ENCODE measurements at regions not wholly inside any gene's neighbourhood (a gene's known extent, or its start where the extent isn't known, plus 50 kb on each side); places are given as distances from the start of the nearest gene placed in this dataset.

DNA sequence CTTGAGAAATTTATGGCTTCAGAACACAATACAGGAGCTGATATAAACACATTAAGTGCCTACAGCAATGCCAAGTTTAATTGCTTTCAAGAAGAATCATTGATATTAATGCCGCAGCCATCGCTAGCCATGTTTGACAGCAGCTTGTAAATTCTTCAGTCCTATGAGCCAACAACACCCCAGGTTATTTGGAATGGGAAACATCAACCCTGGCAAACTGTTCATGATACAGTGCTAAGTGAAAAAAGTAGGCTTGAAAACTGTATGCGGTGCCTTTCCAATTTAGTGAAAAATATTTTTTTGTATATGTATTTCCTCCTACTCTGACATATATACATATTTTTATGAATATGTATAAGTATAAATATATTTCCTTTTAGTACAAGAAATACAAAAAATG lies 142.6 kb downstream of the CSNK2A3 start:
- TF ChIP-seq SUZ12 (IDR thresholded peaks at IDR 0.05) (no peak), FOXM1 (IDR thresholded peaks at IDR 0.05; ENCODE audit: borderline replicate concordance) (no peak), CTBP1 (IDR thresholded peaks at IDR 0.05; ENCODE audit: borderline replicate concordance) (no peak), ZNF384 (IDR thresholded peaks at IDR 0.05) (no peak), SP1 (IDR thresholded peaks at IDR 0.05) (no peak)
- TF ChIP-seq, protein P1, sequence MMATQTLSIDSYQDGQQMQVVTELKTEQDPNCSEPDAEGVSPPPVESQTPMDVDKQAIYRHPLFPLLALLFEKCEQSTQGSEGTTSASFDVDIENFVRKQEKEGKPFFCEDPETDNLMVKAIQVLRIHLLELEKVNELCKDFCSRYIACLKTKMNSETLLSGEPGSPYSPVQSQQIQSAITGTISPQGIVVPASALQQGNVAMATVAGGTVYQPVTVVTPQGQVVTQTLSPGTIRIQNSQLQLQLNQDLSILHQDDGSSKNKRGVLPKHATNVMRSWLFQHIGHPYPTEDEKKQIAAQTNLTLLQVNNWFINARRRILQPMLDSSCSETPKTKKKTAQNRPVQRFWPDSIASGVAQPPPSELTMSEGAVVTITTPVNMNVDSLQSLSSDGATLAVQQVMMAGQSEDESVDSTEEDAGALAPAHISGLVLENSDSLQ (IDR thresholded peaks at IDR 0.05) = no peak
